Dendritic cell treated with granulocyte-macrophage colony-stimulating factor and Interleukin-4, amounts not matched to agents 40 ng/mL and 50 ng/mL, for 4 days (primary cell): ENCODE measurements at regions not wholly inside any gene's neighbourhood (a gene's known extent, or its start where the extent isn't known, plus 50 kb on each side); places are given as distances from the start of the nearest gene placed in this dataset.
"Not testable (repeated sequence)": the region's sequence is repeated elsewhere in the genome, so short reads cannot be mapped to it uniquely, and the experiment has no call there.

Experiments used
- H3K27ac Mint-ChIP-seq: one replicate; pipeline ENCODE4 v1.8.0; 2022; ENCODE audit warnings: mild to moderate bottlenecking, mixed read lengths
- H3K27me3 Mint-ChIP-seq: one replicate; pipeline ENCODE4 v1.8.0; 2022; ENCODE audit warnings: mild to moderate bottlenecking, mixed read lengths
- H3K36me3 Mint-ChIP-seq: one replicate; pipeline ENCODE4 v1.8.0; 2022; ENCODE audit warnings: low read depth, mixed read lengths
- H3K4me1 Mint-ChIP-seq: one replicate; pipeline ENCODE4 v1.8.0; 2022; ENCODE audit warnings: low read depth, mixed read lengths
- H3K4me3 Mint-ChIP-seq: one replicate; pipeline ENCODE4 v1.8.0; 2022; ENCODE audit warnings: mild to moderate bottlenecking, moderate library complexity, mixed read lengths
- H3K9me3 Mint-ChIP-seq: one replicate; pipeline ENCODE4 v1.8.0; 2022; ENCODE audit warnings: mixed read lengths
- intact Hi-C: fragments of 100-400 bp; cut with micrococcal nuclease; formaldehyde crosslinking; loops from one replicate; pipeline ENCODE4 v1.15.0; 2022

GRCh38 chrX:817759-818300, 187.2 kb downstream of the SHOX start:
- H3K36me3 Mint-ChIP-seq: no peaks in the 10 kb centered on the region
- H3K27me3 Mint-ChIP-seq: no peaks in the 10 kb centered on the region
- no peak overlapping the region for H3K27ac Mint-ChIP-seq
- no peak overlapping the region for H3K4me3 Mint-ChIP-seq
- no peaks in the 10 kb centered on the region for H3K4me1 Mint-ChIP-seq
- intact Hi-C loops: no loop called here
- peaks cover under 1% of the 10 kb centered on the region for H3K9me3 Mint-ChIP-seq

DNA sequence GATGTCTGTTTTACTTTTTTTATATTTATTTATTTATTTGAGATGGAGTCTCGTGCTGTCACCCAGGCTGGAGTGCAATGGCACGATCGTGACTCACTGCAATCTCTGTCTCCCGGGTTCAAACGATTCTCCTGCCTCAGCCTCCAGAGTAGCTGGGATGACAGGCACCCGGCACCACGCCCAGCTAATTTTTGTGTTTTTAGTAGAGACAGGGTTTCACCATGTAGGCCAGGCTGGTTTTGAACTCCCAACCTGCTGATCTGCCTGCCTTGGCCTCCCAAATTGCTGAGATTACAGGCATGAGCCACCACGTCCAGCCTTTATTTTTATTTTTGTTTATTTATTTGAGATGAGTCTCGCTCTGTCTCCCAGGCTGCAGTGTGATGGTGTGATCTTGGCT, 186.6 kb downstream of the SHOX start:
- H3K9me3 Mint-ChIP-seq, H3K27ac Mint-ChIP-seq, H3K27me3 Mint-ChIP-seq, H3K4me3 Mint-ChIP-seq, H3K4me1 Mint-ChIP-seq, intact Hi-C loops, H3K36me3 Mint-ChIP-seq: not testable (repeated sequence)

DNA sequence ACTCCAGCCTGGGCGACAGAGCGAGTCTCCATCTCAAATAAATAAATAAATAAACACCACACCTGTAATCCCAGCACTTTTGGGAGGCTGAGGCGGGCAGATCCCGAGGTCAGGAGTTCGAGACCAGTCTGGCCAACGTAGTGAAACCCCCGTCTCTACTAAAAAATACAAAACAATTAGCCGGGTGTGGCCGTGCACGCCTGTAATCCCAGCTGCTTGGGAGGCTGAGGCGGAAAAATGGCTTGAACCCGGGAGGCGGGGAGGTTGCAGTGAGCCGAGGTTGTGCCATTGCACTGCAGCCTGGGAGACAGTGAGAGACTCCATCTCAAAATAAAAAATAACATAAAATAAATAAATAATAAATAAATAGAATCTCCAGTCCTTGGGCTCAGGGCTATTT, 185.8 kb downstream of the SHOX start:
- Mint-ChIP-seq H3K36me3 (no peaks in the 10 kb centered on the region), H3K27ac (no peak overlapping the region), H3K4me3 (no peak overlapping the region), H3K27me3 (no peaks in the 10 kb centered on the region), H3K9me3 (no peaks in the 10 kb centered on the region), H3K4me1 (no peaks in the 10 kb centered on the region)
- intact Hi-C loops: no loop called here

- intact Hi-C loops: no loop called here
- Mint-ChIP-seq H3K9me3 (no peaks in the 10 kb centered on the region), H3K27ac (no peak overlapping the region), H3K4me1 (no peaks in the 10 kb centered on the region), H3K36me3 (no peaks in the 10 kb centered on the region), H3K4me3 (no peak overlapping the region), H3K27me3 (peaks cover 14% of the 10 kb centered on the region)
Measured at GRCh38 chrX:810186-810585, 179.6 kb downstream of the SHOX start.

- Mint-ChIP-seq H3K27me3 (peaks cover 18% of the 10 kb centered on the region), H3K9me3 (no peaks in the 10 kb centered on the region), H3K4me3 (no peak overlapping the region), H3K27ac (no peak overlapping the region), H3K4me1 (no peaks in the 10 kb centered on the region), H3K36me3 (no peaks in the 10 kb centered on the region)
- intact Hi-C loops: no loop called here
Measured at GRCh38 chrX:809081-809480, 178.5 kb downstream of the SHOX start.

DNA sequence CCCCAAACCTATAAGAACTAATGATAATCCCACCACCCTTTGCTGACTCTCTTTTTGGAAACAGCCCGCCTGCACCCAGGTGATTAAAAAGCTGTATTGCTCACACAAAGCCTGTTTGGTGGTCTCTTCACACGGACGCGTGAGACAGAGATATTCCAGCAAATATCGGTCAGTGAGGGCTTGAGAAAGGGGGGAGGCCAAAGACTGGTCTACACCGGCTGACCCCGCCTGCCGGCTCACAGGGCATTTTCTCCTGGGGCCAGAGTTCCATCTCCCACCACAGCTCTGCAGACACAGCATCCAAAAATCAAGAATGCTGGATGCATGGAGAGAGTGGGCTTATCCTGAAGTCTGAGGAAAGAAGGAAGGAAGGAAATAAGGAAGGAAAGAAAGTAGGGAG, 176.0 kb downstream of the SHOX start:
- Mint-ChIP-seq H3K4me1 (no peaks in the 10 kb centered on the region), H3K9me3 (no peaks in the 10 kb centered on the region), H3K27me3 (peaks cover 23% of the 10 kb centered on the region), H3K27ac (no peak overlapping the region), H3K4me3 (no peak overlapping the region), H3K36me3 (no peaks in the 10 kb centered on the region)
- intact Hi-C loops: no loop called here

GRCh38 chrX:805988-806387, 175.4 kb downstream of the SHOX start:
- intact Hi-C loops: no loop called here
- no peak overlapping the region for H3K4me3 Mint-ChIP-seq
- no peaks in the 10 kb centered on the region for H3K4me1 Mint-ChIP-seq
- H3K27ac Mint-ChIP-seq: no peak overlapping the region
- no peaks in the 10 kb centered on the region for H3K9me3 Mint-ChIP-seq
- H3K36me3 Mint-ChIP-seq: no peaks in the 10 kb centered on the region
- H3K27me3 Mint-ChIP-seq: peaks cover 23% of the 10 kb centered on the region

GRCh38 chrX:805103-805670, 174.6 kb downstream of the SHOX start:
- Mint-ChIP-seq H3K27ac (no peak overlapping the region), H3K27me3 (peaks cover 23% of the 10 kb centered on the region), H3K4me3 (no peak overlapping the region), H3K4me1 (no peaks in the 10 kb centered on the region), H3K9me3 (no peaks in the 10 kb centered on the region), H3K36me3 (no peaks in the 10 kb centered on the region)
- intact Hi-C loops: no loop called here

DNA sequence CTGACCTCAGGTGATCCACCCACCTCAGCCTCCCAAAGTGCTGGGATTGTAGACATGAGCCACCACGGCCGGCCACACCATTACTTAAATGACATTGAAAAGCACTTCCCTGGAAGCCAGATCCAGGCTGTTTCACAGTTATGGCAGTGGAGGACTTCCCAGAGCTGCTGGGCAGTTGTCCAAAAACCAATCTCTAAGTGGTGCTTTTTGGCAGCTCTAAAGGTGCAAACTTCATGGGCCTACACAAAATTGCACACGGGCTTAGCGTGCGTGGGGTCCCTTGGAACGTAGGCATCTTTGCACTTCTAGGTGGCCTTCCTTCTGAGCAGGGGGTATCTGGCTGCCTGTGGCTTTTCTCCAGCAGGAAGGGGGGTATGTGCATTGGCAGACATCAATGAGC, 172.3 kb downstream of the SHOX start:
- no peak overlapping the region for H3K27ac Mint-ChIP-seq
- H3K27me3 Mint-ChIP-seq: peaks cover 23% of the 10 kb centered on the region
- H3K36me3 Mint-ChIP-seq: no peaks in the 10 kb centered on the region
- H3K9me3 Mint-ChIP-seq: no peaks in the 10 kb centered on the region
- intact Hi-C loops: no loop called here
- H3K4me1 Mint-ChIP-seq: no peaks in the 10 kb centered on the region
- H3K4me3 Mint-ChIP-seq: no peak overlapping the region

- intact Hi-C loops: no loop called here
- H3K9me3 Mint-ChIP-seq: no peaks in the 10 kb centered on the region
- H3K27me3 Mint-ChIP-seq: peaks cover 9% of the 10 kb centered on the region
- no peak overlapping the region for H3K4me3 Mint-ChIP-seq
- no peak overlapping the region for H3K27ac Mint-ChIP-seq
- no peaks in the 10 kb centered on the region for H3K4me1 Mint-ChIP-seq
- no peaks in the 10 kb centered on the region for H3K36me3 Mint-ChIP-seq
Measured at GRCh38 chrX:799808-800207, 169.2 kb downstream of the SHOX start.

- Mint-ChIP-seq H3K4me1 (no peaks in the 10 kb centered on the region), H3K27me3 (peaks cover 39% of the 10 kb centered on the region), H3K4me3 (no peak overlapping the region), H3K36me3 (no peaks in the 10 kb centered on the region), H3K27ac (no peak overlapping the region), H3K9me3 (no peaks in the 10 kb centered on the region)
- intact Hi-C loops: no loop called here
Measured at GRCh38 chrX:794311-794710, 163.7 kb downstream of the SHOX start.

DNA sequence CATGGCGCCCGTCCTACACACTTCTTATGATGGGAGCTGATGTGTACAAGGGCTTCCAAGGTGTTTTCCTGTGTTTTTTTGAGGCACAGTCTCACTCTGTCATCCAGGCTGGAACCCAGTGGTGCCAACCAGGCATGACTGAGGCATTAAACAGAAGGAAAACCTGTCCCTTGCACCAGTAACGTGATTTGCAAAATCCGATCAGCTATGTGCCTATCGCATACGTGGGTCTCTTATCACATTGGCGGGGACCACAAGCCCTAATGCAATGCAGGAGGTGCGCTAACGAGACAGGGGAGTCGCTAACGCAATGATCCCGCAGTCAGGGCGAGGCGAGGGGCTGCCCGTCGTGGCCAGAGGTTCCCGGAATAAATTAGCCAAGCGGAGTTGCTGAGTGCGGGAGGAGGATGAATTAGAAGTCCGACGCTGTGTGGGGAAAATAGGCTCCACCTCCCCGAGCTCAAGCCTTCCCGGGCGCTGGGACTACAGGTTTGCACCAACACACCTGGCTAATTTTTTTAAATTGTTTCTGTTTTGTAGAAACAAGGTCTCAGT, 162.7 kb downstream of the SHOX start:
- intact Hi-C loops: no loop called here
- H3K4me1 Mint-ChIP-seq: no peaks in the 10 kb centered on the region
- H3K27me3 Mint-ChIP-seq: peaks cover 49% of the 10 kb centered on the region

DNA sequence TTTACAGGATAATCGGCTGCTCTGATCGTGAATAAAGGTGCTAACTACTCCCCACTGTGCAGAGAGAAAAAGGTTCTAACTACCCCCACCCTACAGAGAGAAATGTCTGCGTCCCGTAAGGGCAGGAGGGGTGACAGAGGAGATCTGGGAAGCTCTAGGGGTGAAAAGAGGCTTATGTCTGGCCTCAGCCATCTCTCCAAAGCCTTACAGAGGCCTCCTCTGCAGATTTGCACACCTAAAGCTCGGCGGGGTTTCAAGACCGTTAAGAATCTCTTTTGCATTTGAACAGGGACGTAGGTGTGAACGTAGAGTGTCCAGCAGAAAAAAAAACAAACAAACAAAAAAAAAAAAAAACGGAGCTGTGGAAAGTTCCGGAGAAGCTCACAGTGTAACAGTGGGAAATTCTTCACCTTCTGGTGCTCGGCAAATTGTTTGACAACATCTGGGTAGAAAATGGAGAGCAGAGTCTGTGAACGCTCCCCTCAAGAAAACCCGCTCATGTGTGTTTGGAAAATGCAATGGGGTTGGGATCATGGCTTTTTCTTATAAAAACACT, 161.0 kb downstream of the SHOX start:
- H3K9me3 Mint-ChIP-seq: no peaks in the 10 kb centered on the region
- peaks cover 49% of the 10 kb centered on the region for H3K27me3 Mint-ChIP-seq
- H3K4me1 Mint-ChIP-seq: no peaks in the 10 kb centered on the region
- no peaks in the 10 kb centered on the region for H3K36me3 Mint-ChIP-seq
- intact Hi-C loops: no loop called here
- H3K4me3 Mint-ChIP-seq: no peak overlapping the region
- H3K27ac Mint-ChIP-seq: no peak overlapping the region

More for the DNA sequence above, 162.7 kb downstream of the SHOX start:
- no peaks in the 10 kb centered on the region for H3K9me3 Mint-ChIP-seq
- no peak overlapping the region for H3K4me3 Mint-ChIP-seq
- H3K36me3 Mint-ChIP-seq: no peaks in the 10 kb centered on the region
- no peak overlapping the region for H3K27ac Mint-ChIP-seq

DNA sequence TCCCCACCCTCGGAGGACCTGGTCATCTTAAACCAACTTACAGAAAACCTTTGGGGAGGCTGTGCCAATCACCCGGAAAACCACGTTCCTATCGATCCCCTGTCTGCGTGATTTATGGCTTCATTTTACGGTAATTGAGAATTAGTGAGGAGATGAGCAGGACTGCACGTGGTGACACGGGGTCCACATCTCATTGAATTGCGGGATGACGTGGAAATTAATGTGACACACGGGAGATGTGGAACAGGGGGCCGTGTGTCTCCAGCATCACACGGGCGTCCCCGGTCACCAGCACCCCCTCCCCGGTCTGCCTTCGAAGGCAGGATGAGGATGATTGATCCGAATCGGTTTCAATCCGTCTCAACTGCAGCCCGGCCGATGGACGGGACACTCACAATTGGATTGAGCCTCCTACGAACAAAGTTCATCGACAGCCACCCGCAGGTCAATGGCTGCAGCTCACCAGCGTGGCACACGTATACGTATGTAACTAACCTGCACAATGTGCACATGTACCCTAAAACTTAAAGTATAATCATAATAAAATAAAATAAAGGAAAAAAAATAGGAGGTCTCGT, 160.3 kb downstream of the SHOX start:
- H3K4me1 Mint-ChIP-seq: no peaks in the 10 kb centered on the region
- no peak overlapping the region for H3K4me3 Mint-ChIP-seq
- intact Hi-C loops: no loop called here
- H3K27ac Mint-ChIP-seq: no peak overlapping the region
- no peaks in the 10 kb centered on the region for H3K36me3 Mint-ChIP-seq
- no peaks in the 10 kb centered on the region for H3K9me3 Mint-ChIP-seq
- H3K27me3 Mint-ChIP-seq: peaks cover 49% of the 10 kb centered on the region
